ENCODE measurements at regions not wholly inside any gene's neighbourhood (a gene's known extent, or its start where the extent isn't known, plus 50 kb on each side); places are given as distances from the start of the nearest gene placed in this dataset.

GRCh38 chrX:30950391-30950790 is 61.3 kb upstream of the TAB3 start:
- DNase-seq (ENCODE audit: low read depth), result no peak

GRCh38 chrX:30949554-30949953 is 60.5 kb upstream of the TAB3 start:
- no peak for DNase-seq (ENCODE audit: low read depth)

GRCh38 chrX:30948626-30949025 is 59.6 kb upstream of the TAB3 start:
- no peak for DNase-seq (ENCODE audit: low read depth)

- DNase-seq (ENCODE audit: low read depth), result no peak
These were observed 59.0 kb upstream of the TAB3 start for GRCh38 chrX:30948051-30948450.

GRCh38 chrX:30943984-30944383 is 54.9 kb upstream of the TAB3 start:
- no peak for DNase-seq (ENCODE audit: low read depth)

GRCh38 chrX:30941898-30942297 is 52.8 kb upstream of the TAB3 start:
- no peak for DNase-seq (ENCODE audit: low read depth)

- DNase-seq (ENCODE audit: low read depth), result no peak
These were observed 50.9 kb upstream of the TAB3 start for GRCh38 chrX:30939928-30940327.

Measured in GM04503 (cell line).